GM12891 (cell line): ENCODE measurements at regions not wholly inside any gene's neighbourhood (a gene's known extent, or its start where the extent isn't known, plus 50 kb on each side); places are given as distances from the start of the nearest gene placed in this dataset.
"Not testable (repeated sequence)": the region's sequence is repeated elsewhere in the genome, so short reads cannot be mapped to it uniquely, and the experiment has no call there.

Source experiments
- POLR2A ChIP-seq: IDR thresholded peaks from 2 replicates; pipeline ENCODE4 v1.6.1; 2011; ENCODE audit warnings: low read depth, low read length, control low read depth
- POLR2AphosphoS5 ChIP-seq: IDR thresholded peaks from 2 replicates; pipeline ENCODE4 v1.6.1; 2011; ENCODE audit warnings: low read depth, low read length, control low read depth
- SPI1 ChIP-seq: IDR thresholded peaks from 2 replicates; pipeline ENCODE4 v1.6.1; 2011; ENCODE audit warnings: low read depth, low read length, control low read depth
- TAF1 ChIP-seq: IDR thresholded peaks from 2 replicates; pipeline ENCODE4 v1.6.1; 2011; ENCODE audit warnings: low read depth, low read length, control low read depth

DNA sequence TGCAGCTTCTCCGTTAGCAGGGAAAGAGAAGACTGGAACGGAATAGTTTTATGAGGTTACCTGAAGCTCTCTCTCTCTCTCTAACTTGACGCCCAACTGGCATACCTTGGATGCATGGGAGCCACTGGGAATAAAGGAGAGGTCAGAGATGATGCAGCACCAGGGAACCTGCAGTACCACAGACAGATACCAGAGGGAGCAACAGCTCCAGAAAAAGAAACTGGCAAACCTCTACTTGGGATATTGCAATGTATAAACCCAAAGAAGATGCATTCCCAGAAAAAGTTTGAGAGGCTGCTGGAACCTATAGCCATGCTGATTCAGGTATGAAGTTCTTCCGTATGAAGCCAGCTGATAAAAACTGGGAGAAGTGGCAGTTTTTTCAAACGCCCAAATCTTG lies 2976.1 kb upstream of the TEKT4 start:
- not testable (repeated sequence) for TF ChIP-seq SPI1, POLR2AphosphoS5, POLR2A, TAF1
